RWPE2 (cell line): ENCODE measurements at regions not wholly inside any gene's neighbourhood (a gene's known extent, or its start where the extent isn't known, plus 50 kb on each side); places are given as distances from the start of the nearest gene placed in this dataset.
"Not testable (repeated sequence)": the region's sequence is repeated elsewhere in the genome, so short reads cannot be mapped to it uniquely, and the experiment has no call there.

Source experiments
- ATAC-seq: fragments of 200-7000 bp; cut with Tn5 transposase; 3 replicates; pipeline ENCODE4 v1.9.1; 2021; ENCODE audit warnings: low read depth
- DNase-seq: peaks from one replicate; pipeline ENCODE4 v3.0.0-alpha.2; 2020; ENCODE audit warnings: low spot score
- H3K27ac ChIP-seq: fragments of 450-650 bp; 2 replicates; pipeline ENCODE4 v1.5.1; 2017; ENCODE audit warnings: mild to moderate bottlenecking; ENCODE audit not compliant: poor library complexity, severe bottlenecking
- H3K27me3 ChIP-seq: fragments of 250-450 bp; sonication (Bioruptor Pico); 2 replicates; pipeline ENCODE4 v1.5.1; 2021; ENCODE audit warnings: mild to moderate bottlenecking, moderate library complexity; ENCODE audit not compliant: insufficient read depth, poor library complexity, severe bottlenecking
- H3K36me3 ChIP-seq: fragments of 250-450 bp; sonication (Bioruptor Pico); 2 replicates; pipeline ENCODE4 v1.5.1; 2020; ENCODE audit warnings: low read depth, mild to moderate bottlenecking, moderate library complexity
- H3K4me1 ChIP-seq: fragments of 250-450 bp; sonication (Bioruptor Pico); 2 replicates; pipeline ENCODE4 v1.5.1; 2021; ENCODE audit warnings: mild to moderate bottlenecking, moderate library complexity; ENCODE audit not compliant: insufficient read depth, poor library complexity, severe bottlenecking
- H3K4me3 ChIP-seq: fragments of 250-450 bp; sonication (Bioruptor Pico); 2 replicates; pipeline ENCODE4 v1.5.1; 2021; ENCODE audit warnings: mild to moderate bottlenecking, moderate library complexity; ENCODE audit not compliant: severe bottlenecking
- H3K9me3 ChIP-seq: fragments of 250-450 bp; sonication (Bioruptor Pico); 2 replicates; pipeline ENCODE4 v1.5.1; 2021; ENCODE audit warnings: mild to moderate bottlenecking, moderate library complexity; ENCODE audit not compliant: severe bottlenecking
- CTCF ChIP-seq: fragments of 450-650 bp; IDR thresholded peaks from one replicate; pipeline ENCODE4 v1.5.1; 2017; ENCODE audit warnings: mild to moderate bottlenecking, moderate library complexity; ENCODE audit not compliant: poor library complexity, severe bottlenecking

- no peaks in the 10 kb centered on the region for H3K4me1 ChIP-seq
- DNase-seq = no peak
- no peak for TF ChIP-seq CTCF
- no peaks in the 10 kb centered on the region for H3K27me3 ChIP-seq
- no peak for ATAC-seq
- no peaks in the 10 kb centered on the region for H3K9me3 ChIP-seq
- no peaks in the 10 kb centered on the region for H3K36me3 ChIP-seq
- H3K4me3 ChIP-seq = no peak overlapping the region
- H3K27ac ChIP-seq = no peak overlapping the region
Observed at GRCh38 chr11:98507208-98507607, 513.5 kb upstream of the CNTN5 start.

- H3K27me3 ChIP-seq = no peaks in the 10 kb centered on the region
- DNase-seq (no peak), ATAC-seq (no peak)
- no peaks in the 10 kb centered on the region for H3K36me3 ChIP-seq
- no peak for TF ChIP-seq CTCF
- no peak overlapping the region for H3K4me3 ChIP-seq
- H3K9me3 ChIP-seq = no peaks in the 10 kb centered on the region
- peaks cover 8% of the 10 kb centered on the region for H3K4me1 ChIP-seq
- no peak overlapping the region for H3K27ac ChIP-seq
Observed at GRCh38 chr11:98512938-98513337, 507.8 kb upstream of the CNTN5 start.

- Histone ChIP-seq H3K27ac (no peak overlapping the region), H3K4me1 (no peaks in the 10 kb centered on the region), H3K36me3 (no peaks in the 10 kb centered on the region), H3K4me3 (no peak overlapping the region), H3K9me3 (no peaks in the 10 kb centered on the region), H3K27me3 (no peaks in the 10 kb centered on the region)
- no peak for ATAC-seq
- no peak for DNase-seq
- TF ChIP-seq CTCF = no peak
Observed at GRCh38 chr11:98531576-98531975, 489.2 kb upstream of the CNTN5 start.

GRCh38 chr11:98536023-98536422, 484.7 kb upstream of the CNTN5 start:
- Histone ChIP-seq H3K27ac (no peak overlapping the region), H3K27me3 (no peaks in the 10 kb centered on the region)
- no peak for ATAC-seq

GRCh38 chr11:98538358-98538757, 482.4 kb upstream of the CNTN5 start:
- ATAC-seq, H3K4me1 ChIP-seq, H3K27me3 ChIP-seq, H3K9me3 ChIP-seq, H3K27ac ChIP-seq, H3K4me3 ChIP-seq, H3K36me3 ChIP-seq, DNase-seq: not testable (repeated sequence)

More at GRCh38 chr11:98536023-98536422, 484.7 kb upstream of the CNTN5 start:
- H3K36me3 ChIP-seq = no peaks in the 10 kb centered on the region
- DNase-seq = no peak
- H3K4me1 ChIP-seq = no peaks in the 10 kb centered on the region
- H3K9me3 ChIP-seq = no peaks in the 10 kb centered on the region
- H3K4me3 ChIP-seq = no peak overlapping the region
- no peak for TF ChIP-seq CTCF
